GM12878 (cell line): ENCODE measurements at regions not wholly inside any gene's neighbourhood (a gene's known extent, or its start where the extent isn't known, plus 50 kb on each side); places are given as distances from the start of the nearest gene placed in this dataset.

ENCODE experiments used
- BRCA1 ChIP-seq: IDR thresholded peaks from 2 replicates; pipeline ENCODE4 v1.6.1; 2011; ENCODE audit warnings: low read depth, low read length, improper control_type of control experiment
- CEBPB ChIP-seq, 2 experiments: fragments of 150-350 bp in 1 of 2; IDR thresholded peaks; 2 replicates each; pipeline ENCODE4 v1.6.1; 2012 to 2014; ENCODE audit warnings: low read depth in 2 of 2, low read length in 2 of 2, borderline replicate concordance in 1 of 2, inconsistent platforms in 1 of 2
- DPF2 ChIP-seq: fragments of 450-650 bp; IDR thresholded peaks from 2 replicates; pipeline ENCODE4 v1.6.1; 2017; ENCODE audit warnings: mild to moderate bottlenecking
- FOXM1 ChIP-seq: IDR thresholded peaks from 2 replicates; pipeline ENCODE4 v1.6.1; 2012; ENCODE audit warnings: low read depth, mild to moderate bottlenecking, inconsistent platforms, low read length, moderate library complexity
- MYC ChIP-seq: IDR thresholded peaks from 2 replicates; pipeline ENCODE4 v1.6.1; 2011; ENCODE audit warnings: mild to moderate bottlenecking, low read length, moderate library complexity, inconsistent platforms; ENCODE audit not compliant: insufficient read depth, insufficient replicate concordance, insufficient read length, severe bottlenecking
- NFYA ChIP-seq: IDR thresholded peaks from 2 replicates; pipeline ENCODE4 v1.6.1; 2011; ENCODE audit warnings: low read depth, mild to moderate bottlenecking, low read length, improper control_type of control experiment, borderline replicate concordance
- NR2C1 ChIP-seq: fragments of 450-650 bp; IDR thresholded peaks from 2 replicates; pipeline ENCODE4 v1.6.1; 2017; ENCODE audit warnings: antibody characterized with exemption, mild to moderate bottlenecking, moderate library complexity
- PAX8 ChIP-seq: fragments of 450-650 bp; IDR thresholded peaks from 2 replicates; pipeline ENCODE4 v1.6.1; 2017; ENCODE audit warnings: mild to moderate bottlenecking, moderate library complexity
- POLR2A ChIP-seq: IDR thresholded peaks from 2 replicates; pipeline ENCODE4 v1.6.1; 2011; ENCODE audit warnings: low read depth, mild to moderate bottlenecking, low read length
- SIX5 ChIP-seq: IDR thresholded peaks from 2 replicates; pipeline ENCODE4 v1.6.1; 2011; ENCODE audit warnings: mild to moderate bottlenecking, low read depth, low read length, moderate library complexity; ENCODE audit not compliant: severe bottlenecking
- SMAD1 ChIP-seq: fragments of 450-650 bp; IDR thresholded peaks from 2 replicates; pipeline ENCODE4 v1.6.1; 2018; ENCODE audit warnings: mild to moderate bottlenecking, low read depth; ENCODE audit not compliant: partially characterized antibody
- SMC3 ChIP-seq: IDR thresholded peaks from 2 replicates; pipeline ENCODE4 v1.6.1; 2011; ENCODE audit warnings: low read length, improper control_type of control experiment, borderline replicate concordance
- YBX1 ChIP-seq: fragments of 450-650 bp; IDR thresholded peaks from 2 replicates; pipeline ENCODE4 v1.6.1; 2016; ENCODE audit warnings: antibody characterized with exemption
- ZNF622 ChIP-seq: fragments of 450-650 bp; IDR thresholded peaks from 2 replicates; pipeline ENCODE4 v1.6.1; 2017; ENCODE audit warnings: mild to moderate bottlenecking, inconsistent platforms
- TF ChIP-seq, protein P1 (sequence below): fragments of 450-650 bp; IDR thresholded peaks from 2 replicates; pipeline ENCODE4 v1.6.1; 2017; ENCODE audit warnings: antibody characterized with exemption, mild to moderate bottlenecking, moderate library complexity
- TF ChIP-seq, protein P2 (sequence below): fragments of 450-650 bp; conservative IDR thresholded peaks from 2 replicates; pipeline ENCODE4 v1.6.1; 2017; ENCODE audit warnings: mild to moderate bottlenecking, moderate library complexity
- TF ChIP-seq, protein P3 (sequence below): fragments of 450-650 bp; IDR thresholded peaks from 2 replicates; pipeline ENCODE4 v1.6.1; 2017; ENCODE audit warnings: mild to moderate bottlenecking, moderate library complexity
- TF ChIP-seq, protein P4 (sequence below): fragments of 450-650 bp; formaldehyde crosslinking; IDR thresholded peaks from 2 replicates; pipeline ENCODE4 v1.4.0; 2020; ENCODE audit warnings: mild to moderate bottlenecking, moderate library complexity

DNA sequence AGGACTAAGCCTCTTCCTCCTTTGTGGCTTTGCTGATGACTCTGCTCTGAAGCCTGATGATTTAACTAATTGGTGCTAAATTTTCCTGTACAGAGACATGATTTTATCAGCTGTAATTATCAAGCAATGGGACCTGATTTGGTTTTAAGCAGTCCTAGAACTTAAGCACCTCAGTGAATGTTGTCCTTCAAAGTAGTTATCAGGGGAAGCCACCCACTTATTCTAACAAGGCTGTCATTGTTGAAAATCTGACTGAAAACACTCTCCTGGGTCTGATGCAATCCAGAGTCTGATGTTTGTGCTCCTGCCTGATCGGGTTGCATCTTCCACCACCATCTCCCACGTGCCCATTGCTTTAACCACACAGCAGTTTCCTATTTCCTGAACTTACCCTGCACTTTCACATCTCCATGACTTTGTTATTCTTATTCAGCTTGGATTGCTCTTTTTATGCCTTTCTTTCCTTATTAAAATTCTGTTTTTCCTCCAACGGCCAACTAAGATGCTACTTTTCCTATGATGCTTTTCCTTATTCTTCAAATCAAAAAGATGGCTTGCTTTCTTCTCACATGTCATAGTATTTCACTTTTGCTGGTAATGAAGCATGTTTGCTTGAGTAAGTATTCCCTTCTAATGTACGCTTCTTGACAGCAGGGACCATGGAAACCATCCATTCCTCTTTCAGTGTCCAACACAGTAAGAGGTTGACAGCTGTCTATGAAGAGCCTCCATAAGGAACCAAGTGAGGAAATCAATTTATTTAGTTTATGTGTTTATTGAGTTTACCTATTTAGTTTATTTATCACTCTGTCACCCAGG is 55.0 kb downstream of the S1PR1 start (continued):
- TF ChIP-seq, protein P1, sequence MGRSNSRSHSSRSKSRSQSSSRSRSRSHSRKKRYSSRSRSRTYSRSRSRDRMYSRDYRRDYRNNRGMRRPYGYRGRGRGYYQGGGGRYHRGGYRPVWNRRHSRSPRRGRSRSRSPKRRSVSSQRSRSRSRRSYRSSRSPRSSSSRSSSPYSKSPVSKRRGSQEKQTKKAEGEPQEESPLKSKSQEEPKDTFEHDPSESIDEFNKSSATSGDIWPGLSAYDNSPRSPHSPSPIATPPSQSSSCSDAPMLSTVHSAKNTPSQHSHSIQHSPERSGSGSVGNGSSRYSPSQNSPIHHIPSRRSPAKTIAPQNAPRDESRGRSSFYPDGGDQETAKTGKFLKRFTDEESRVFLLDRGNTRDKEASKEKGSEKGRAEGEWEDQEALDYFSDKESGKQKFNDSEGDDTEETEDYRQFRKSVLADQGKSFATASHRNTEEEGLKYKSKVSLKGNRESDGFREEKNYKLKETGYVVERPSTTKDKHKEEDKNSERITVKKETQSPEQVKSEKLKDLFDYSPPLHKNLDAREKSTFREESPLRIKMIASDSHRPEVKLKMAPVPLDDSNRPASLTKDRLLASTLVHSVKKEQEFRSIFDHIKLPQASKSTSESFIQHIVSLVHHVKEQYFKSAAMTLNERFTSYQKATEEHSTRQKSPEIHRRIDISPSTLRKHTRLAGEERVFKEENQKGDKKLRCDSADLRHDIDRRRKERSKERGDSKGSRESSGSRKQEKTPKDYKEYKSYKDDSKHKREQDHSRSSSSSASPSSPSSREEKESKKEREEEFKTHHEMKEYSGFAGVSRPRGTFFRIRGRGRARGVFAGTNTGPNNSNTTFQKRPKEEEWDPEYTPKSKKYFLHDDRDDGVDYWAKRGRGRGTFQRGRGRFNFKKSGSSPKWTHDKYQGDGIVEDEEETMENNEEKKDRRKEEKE: no peak
- TF ChIP-seq DPF2 (no peak), SIX5 (no peak), YBX1 (no peak), PAX8 (no peak), POLR2A (no peak), CEBPB (IDR thresholded peaks at IDR 0.05; ENCODE audit: borderline replicate concordance in 1 of 2, low read depth in 2 of 2, low read length in 2 of 2) (peak; percentile 65 to 75; a peak in 2 of 4 replicates), MYC (no peak), NR2C1 (no peak), SMAD1 (no peak), BRCA1 (no peak), SMC3 (no peak), ZNF622 (no peak), FOXM1 (peak; percentile 77), NFYA (no peak)
- TF ChIP-seq, protein P2, sequence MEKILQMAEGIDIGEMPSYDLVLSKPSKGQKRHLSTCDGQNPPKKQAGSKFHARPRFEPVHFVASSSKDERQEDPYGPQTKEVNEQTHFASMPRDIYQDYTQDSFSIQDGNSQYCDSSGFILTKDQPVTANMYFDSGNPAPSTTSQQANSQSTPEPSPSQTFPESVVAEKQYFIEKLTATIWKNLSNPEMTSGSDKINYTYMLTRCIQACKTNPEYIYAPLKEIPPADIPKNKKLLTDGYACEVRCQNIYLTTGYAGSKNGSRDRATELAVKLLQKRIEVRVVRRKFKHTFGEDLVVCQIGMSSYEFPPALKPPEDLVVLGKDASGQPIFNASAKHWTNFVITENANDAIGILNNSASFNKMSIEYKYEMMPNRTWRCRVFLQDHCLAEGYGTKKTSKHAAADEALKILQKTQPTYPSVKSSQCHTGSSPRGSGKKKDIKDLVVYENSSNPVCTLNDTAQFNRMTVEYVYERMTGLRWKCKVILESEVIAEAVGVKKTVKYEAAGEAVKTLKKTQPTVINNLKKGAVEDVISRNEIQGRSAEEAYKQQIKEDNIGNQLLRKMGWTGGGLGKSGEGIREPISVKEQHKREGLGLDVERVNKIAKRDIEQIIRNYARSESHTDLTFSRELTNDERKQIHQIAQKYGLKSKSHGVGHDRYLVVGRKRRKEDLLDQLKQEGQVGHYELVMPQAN: no peak
- TF ChIP-seq, protein P3, sequence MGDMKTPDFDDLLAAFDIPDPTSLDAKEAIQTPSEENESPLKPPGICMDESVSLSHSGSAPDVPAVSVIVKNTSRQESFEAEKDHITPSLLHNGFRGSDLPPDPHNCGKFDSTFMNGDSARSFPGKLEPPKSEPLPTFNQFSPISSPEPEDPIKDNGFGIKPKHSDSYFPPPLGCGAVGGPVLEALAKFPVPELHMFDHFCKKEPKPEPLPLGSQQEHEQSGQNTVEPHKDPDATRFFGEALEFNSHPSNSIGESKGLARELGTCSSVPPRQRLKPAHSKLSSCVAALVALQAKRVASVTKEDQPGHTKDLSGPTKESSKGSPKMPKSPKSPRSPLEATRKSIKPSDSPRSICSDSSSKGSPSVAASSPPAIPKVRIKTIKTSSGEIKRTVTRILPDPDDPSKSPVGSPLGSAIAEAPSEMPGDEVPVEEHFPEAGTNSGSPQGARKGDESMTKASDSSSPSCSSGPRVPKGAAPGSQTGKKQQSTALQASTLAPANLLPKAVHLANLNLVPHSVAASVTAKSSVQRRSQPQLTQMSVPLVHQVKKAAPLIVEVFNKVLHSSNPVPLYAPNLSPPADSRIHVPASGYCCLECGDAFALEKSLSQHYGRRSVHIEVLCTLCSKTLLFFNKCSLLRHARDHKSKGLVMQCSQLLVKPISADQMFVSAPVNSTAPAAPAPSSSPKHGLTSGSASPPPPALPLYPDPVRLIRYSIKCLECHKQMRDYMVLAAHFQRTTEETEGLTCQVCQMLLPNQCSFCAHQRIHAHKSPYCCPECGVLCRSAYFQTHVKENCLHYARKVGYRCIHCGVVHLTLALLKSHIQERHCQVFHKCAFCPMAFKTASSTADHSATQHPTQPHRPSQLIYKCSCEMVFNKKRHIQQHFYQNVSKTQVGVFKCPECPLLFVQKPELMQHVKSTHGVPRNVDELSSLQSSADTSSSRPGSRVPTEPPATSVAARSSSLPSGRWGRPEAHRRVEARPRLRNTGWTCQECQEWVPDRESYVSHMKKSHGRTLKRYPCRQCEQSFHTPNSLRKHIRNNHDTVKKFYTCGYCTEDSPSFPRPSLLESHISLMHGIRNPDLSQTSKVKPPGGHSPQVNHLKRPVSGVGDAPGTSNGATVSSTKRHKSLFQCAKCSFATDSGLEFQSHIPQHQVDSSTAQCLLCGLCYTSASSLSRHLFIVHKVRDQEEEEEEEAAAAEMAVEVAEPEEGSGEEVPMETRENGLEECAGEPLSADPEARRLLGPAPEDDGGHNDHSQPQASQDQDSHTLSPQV: no peak
- TF ChIP-seq, protein P4, sequence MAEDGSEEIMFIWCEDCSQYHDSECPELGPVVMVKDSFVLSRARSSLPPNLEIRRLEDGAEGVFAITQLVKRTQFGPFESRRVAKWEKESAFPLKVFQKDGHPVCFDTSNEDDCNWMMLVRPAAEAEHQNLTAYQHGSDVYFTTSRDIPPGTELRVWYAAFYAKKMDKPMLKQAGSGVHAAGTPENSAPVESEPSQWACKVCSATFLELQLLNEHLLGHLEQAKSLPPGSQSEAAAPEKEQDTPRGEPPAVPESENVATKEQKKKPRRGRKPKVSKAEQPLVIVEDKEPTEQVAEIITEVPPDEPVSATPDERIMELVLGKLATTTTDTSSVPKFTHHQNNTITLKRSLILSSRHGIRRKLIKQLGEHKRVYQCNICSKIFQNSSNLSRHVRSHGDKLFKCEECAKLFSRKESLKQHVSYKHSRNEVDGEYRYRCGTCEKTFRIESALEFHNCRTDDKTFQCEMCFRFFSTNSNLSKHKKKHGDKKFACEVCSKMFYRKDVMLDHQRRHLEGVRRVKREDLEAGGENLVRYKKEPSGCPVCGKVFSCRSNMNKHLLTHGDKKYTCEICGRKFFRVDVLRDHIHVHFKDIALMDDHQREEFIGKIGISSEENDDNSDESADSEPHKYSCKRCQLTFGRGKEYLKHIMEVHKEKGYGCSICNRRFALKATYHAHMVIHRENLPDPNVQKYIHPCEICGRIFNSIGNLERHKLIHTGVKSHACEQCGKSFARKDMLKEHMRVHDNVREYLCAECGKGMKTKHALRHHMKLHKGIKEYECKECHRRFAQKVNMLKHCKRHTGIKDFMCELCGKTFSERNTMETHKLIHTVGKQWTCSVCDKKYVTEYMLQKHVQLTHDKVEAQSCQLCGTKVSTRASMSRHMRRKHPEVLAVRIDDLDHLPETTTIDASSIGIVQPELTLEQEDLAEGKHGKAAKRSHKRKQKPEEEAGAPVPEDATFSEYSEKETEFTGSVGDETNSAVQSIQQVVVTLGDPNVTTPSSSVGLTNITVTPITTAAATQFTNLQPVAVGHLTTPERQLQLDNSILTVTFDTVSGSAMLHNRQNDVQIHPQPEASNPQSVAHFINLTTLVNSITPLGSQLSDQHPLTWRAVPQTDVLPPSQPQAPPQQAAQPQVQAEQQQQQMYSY (CRISPR knock-in tag): no peak
